Hepatocyte (in vitro differentiated cells): ENCODE measurements at regions not wholly inside any gene's neighbourhood (a gene's known extent, or its start where the extent isn't known, plus 50 kb on each side); places are given as distances from the start of the nearest gene placed in this dataset.

ENCODE experiments used
- DNase-seq: peaks from one replicate; pipeline ENCODE4 v3.0.0-alpha.2; 2016; ENCODE audit warnings: low spot score
- H2AFZ ChIP-seq: fragments of 200-600 bp; sonication (generic); 2 replicates; pipeline ENCODE4 v1.6.0; 2016; ENCODE audit warnings: antibody characterized with exemption, mild to moderate bottlenecking
- H3K27ac ChIP-seq: fragments of 200-600 bp; sonication (generic); 2 replicates; pipeline ENCODE4 v1.5.1; 2016; ENCODE audit warnings: mild to moderate bottlenecking
- H3K27me3 ChIP-seq: fragments of 200-600 bp; sonication (generic); 2 replicates; pipeline ENCODE4 v1.6.1; 2016
- H3K36me3 ChIP-seq: fragments of 200-600 bp; sonication (generic); replicated peaks from 2 replicates; pipeline ENCODE4 v1.5.1; 2016; ENCODE audit warnings: low read depth; ENCODE audit not compliant: insufficient read depth
- H3K4me1 ChIP-seq: fragments of 200-600 bp; sonication (generic); 2 replicates; pipeline ENCODE4 v1.5.1; 2016; ENCODE audit warnings: mild to moderate bottlenecking, moderate library complexity; ENCODE audit not compliant: insufficient read depth
- H3K4me2 ChIP-seq: fragments of 200-600 bp; sonication (generic); 2 replicates; pipeline ENCODE4 v1.6.0; 2016
- H3K4me3 ChIP-seq: fragments of 200-600 bp; sonication (generic); 2 replicates; pipeline ENCODE4 v1.5.1; 2016; ENCODE audit warnings: mild to moderate bottlenecking
- H3K79me2 ChIP-seq: fragments of 200-600 bp; sonication (generic); 2 replicates; pipeline ENCODE4 v1.6.0; 2017; ENCODE audit warnings: mild to moderate bottlenecking
- H3K9me2 ChIP-seq: fragments of 200-600 bp; sonication (generic); replicated peaks from 2 replicates; pipeline ENCODE4 v1.6.0; 2017; ENCODE audit warnings: mild to moderate bottlenecking; ENCODE audit not compliant: insufficient read depth
- H3K9me3 ChIP-seq: fragments of 200-600 bp; sonication (generic); 2 replicates; pipeline ENCODE4 v1.5.1; 2016; ENCODE audit warnings: low read depth, mild to moderate bottlenecking
- H4K20me1 ChIP-seq: fragments of 200-600 bp; sonication (generic); 2 replicates; pipeline ENCODE4 v1.6.0; 2016; ENCODE audit warnings: mild to moderate bottlenecking; ENCODE audit not compliant: insufficient read depth, poor library complexity, severe bottlenecking
- EZH2 ChIP-seq: fragments of 200-600 bp; sonication (generic); IDR thresholded peaks from 2 replicates; pipeline ENCODE4 v1.6.1; 2016; ENCODE audit warnings: antibody characterized with exemption, mild to moderate bottlenecking, borderline replicate concordance
- EZH2phosphoT487 ChIP-seq: fragments of 200-600 bp; sonication (generic); IDR thresholded peaks from one replicate; pipeline ENCODE4 v1.6.1; 2018; ENCODE audit warnings: antibody characterized with exemption, mild to moderate bottlenecking, low read depth, moderate library complexity; ENCODE audit not compliant: unreplicated experiment, severe bottlenecking
- WGBS: methylation state at CpG from one replicate; pipeline ENCODE4 v1.1.6; 2016; ENCODE audit warnings: low lambda C conversion rate; ENCODE audit errors: missing lambda C conversion rate; 5-methylcytosine and 5-hydroxymethylcytosine counted together
- TF ChIP-seq, protein P1 (sequence below): fragments of 200-600 bp; sonication (generic); IDR thresholded peaks from 2 replicates; pipeline ENCODE4 v1.5.1; 2016; ENCODE audit warnings: antibody characterized with exemption, mild to moderate bottlenecking; ENCODE audit not compliant: poor library complexity

DNA sequence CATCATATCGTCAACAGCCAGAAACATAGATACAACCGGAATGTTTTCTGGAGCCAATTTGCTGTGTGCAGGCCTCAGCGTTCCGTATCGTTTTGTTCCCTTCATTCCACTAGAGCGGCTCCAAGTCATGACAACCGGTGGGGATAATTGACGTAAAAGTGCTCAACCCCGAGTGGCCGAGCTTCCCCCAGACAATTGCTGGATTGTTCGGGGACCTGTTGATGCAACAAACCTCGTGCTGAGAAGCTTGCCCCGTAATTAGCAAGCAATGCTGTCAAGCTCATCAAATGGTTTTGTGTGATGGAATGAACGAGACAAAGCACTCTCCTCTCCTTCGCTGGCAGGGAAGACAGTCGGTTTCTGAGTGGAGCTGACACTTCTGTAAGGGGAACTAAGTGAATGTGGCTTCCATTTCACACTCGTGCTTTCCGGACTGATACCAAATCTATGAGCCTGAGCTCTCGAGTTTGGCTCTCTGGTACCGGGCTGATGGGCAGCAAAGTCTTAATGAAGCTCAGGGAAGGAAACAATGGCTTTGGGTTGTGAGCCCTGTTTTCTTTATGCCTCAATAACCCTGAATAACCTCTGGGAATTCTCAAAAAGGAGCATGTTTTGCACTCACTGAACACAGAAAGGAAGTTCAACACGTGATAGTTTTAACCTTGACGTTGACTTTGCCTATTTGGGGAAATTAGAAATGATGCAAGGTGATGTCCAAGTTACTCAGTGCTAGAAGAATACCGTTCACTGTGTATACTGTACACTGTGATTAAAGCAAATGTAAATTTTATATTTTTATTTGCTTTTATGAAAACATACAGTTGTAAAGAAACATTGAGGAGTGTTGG is 220.5 kb downstream of the BAMBI start:
- Histone ChIP-seq H3K9me2 (no peaks in the 10 kb centered on the region), H3K9me3 (no peaks in the 10 kb centered on the region), H3K36me3 (no peaks in the 10 kb centered on the region), H3K4me3 (no peak overlapping the region), H4K20me1 (no peaks in the 10 kb centered on the region), H3K4me1 (no peaks in the 10 kb centered on the region), H3K4me2 (no peak overlapping the region), H3K79me2 (no peaks in the 10 kb centered on the region), H3K27ac (no peak overlapping the region), H3K27me3 (no peaks in the 10 kb centered on the region), H2AFZ (no peak overlapping the region)
- 80% methylated on average over 23 of the region's 23 CpGs for WGBS
- TF ChIP-seq EZH2phosphoT487: no peak
- no peak for TF ChIP-seq EZH2
- TF ChIP-seq, protein P1, sequence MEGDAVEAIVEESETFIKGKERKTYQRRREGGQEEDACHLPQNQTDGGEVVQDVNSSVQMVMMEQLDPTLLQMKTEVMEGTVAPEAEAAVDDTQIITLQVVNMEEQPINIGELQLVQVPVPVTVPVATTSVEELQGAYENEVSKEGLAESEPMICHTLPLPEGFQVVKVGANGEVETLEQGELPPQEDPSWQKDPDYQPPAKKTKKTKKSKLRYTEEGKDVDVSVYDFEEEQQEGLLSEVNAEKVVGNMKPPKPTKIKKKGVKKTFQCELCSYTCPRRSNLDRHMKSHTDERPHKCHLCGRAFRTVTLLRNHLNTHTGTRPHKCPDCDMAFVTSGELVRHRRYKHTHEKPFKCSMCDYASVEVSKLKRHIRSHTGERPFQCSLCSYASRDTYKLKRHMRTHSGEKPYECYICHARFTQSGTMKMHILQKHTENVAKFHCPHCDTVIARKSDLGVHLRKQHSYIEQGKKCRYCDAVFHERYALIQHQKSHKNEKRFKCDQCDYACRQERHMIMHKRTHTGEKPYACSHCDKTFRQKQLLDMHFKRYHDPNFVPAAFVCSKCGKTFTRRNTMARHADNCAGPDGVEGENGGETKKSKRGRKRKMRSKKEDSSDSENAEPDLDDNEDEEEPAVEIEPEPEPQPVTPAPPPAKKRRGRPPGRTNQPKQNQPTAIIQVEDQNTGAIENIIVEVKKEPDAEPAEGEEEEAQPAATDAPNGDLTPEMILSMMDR: no peak
- DNase-seq: no peak

GRCh38 chr10:28902215-28902614 is 224.9 kb downstream of the BAMBI start:
- no peaks in the 10 kb centered on the region for H3K36me3 ChIP-seq
- no peaks in the 10 kb centered on the region for H4K20me1 ChIP-seq
- WGBS: 90% methylated on average over 3 of the region's 3 CpGs
- TF ChIP-seq EZH2phosphoT487 (no peak), EZH2 (no peak)
- TF ChIP-seq, protein P1: no peak
- H3K4me2 ChIP-seq: no peak overlapping the region
- no peaks in the 10 kb centered on the region for H3K9me2 ChIP-seq
- peaks cover 7% of the 10 kb centered on the region for H3K4me1 ChIP-seq
- DNase-seq: no peak
- no peaks in the 10 kb centered on the region for H3K9me3 ChIP-seq
- H2AFZ ChIP-seq: no peak overlapping the region
- no peak overlapping the region for H3K27ac ChIP-seq
- no peak overlapping the region for H3K4me3 ChIP-seq
- H3K27me3 ChIP-seq: no peaks in the 10 kb centered on the region
- no peaks in the 10 kb centered on the region for H3K79me2 ChIP-seq

- peaks cover 7% of the 10 kb centered on the region for H3K4me1 ChIP-seq
- H4K20me1 ChIP-seq: no peaks in the 10 kb centered on the region
- H3K27ac ChIP-seq: no peak overlapping the region
- no peak for DNase-seq
- no peak overlapping the region for H2AFZ ChIP-seq
- no peaks in the 10 kb centered on the region for H3K36me3 ChIP-seq
- H3K9me3 ChIP-seq: no peaks in the 10 kb centered on the region
- H3K4me3 ChIP-seq: no peak overlapping the region
- H3K9me2 ChIP-seq: no peaks in the 10 kb centered on the region
- TF ChIP-seq EZH2: no peak
- H3K79me2 ChIP-seq: no peaks in the 10 kb centered on the region
- no peak overlapping the region for H3K4me2 ChIP-seq
- no peaks in the 10 kb centered on the region for H3K27me3 ChIP-seq
- 81% methylated on average over 2 of the region's 2 CpGs for WGBS
Observed at GRCh38 chr10:28903063-28903462, 225.7 kb downstream of the BAMBI start.

DNA sequence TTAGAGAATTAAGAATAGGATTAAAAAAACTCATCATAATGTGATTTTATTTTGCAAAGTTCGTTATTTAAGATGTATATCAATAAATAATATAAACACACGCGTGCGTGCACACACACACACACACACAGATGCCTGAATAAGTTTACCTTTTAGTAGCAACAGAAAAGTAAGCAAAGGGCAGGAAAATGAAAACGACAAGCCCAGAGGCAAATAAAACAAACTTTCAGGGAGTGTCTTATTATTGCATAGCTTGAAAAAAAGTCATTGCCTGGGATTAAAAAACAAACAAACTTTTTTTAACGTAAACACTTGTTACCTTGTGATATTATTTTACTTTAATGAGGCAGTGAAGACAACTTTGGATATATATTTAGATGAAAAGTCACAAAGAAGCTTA is 226.4 kb downstream of the BAMBI start:
- WGBS: 57% methylated on average over 6 of the region's 6 CpGs
- Histone ChIP-seq H3K4me2 (no peak overlapping the region), H3K9me2 (no peaks in the 10 kb centered on the region)

More for the DNA sequence above, 226.4 kb downstream of the BAMBI start:
- no peak overlapping the region for H2AFZ ChIP-seq
- H3K79me2 ChIP-seq: no peaks in the 10 kb centered on the region
- no peaks in the 10 kb centered on the region for H3K36me3 ChIP-seq
- no peak overlapping the region for H3K4me3 ChIP-seq
- H3K27ac ChIP-seq: no peak overlapping the region
- TF ChIP-seq, protein P1: no peak
- no peak for TF ChIP-seq EZH2phosphoT487
- no peak for TF ChIP-seq EZH2
- no peaks in the 10 kb centered on the region for H3K9me3 ChIP-seq
- H4K20me1 ChIP-seq: no peaks in the 10 kb centered on the region
- peaks cover 7% of the 10 kb centered on the region for H3K4me1 ChIP-seq
- H3K27me3 ChIP-seq: no peaks in the 10 kb centered on the region
- no peak for DNase-seq
